Nephron (organoid): ENCODE measurements at regions not wholly inside any gene's neighbourhood (a gene's known extent, or its start where the extent isn't known, plus 50 kb on each side); places are given as distances from the start of the nearest gene placed in this dataset.

Experiments used
- H3K27ac Mint-ChIP-seq, 3 experiments: 2 replicates each; pipeline ENCODE4 v1.8.0; 2020; ENCODE audit warnings: mixed read lengths in 3 of 3, mild to moderate bottlenecking in 2 of 3, moderate library complexity in 1 of 3
- H3K27me3 Mint-ChIP-seq: 2 replicates; pipeline ENCODE4 v1.8.0; 2021; ENCODE audit warnings: low read depth, mild to moderate bottlenecking, moderate library complexity, mixed read lengths
- H3K36me3 Mint-ChIP-seq: 2 replicates; pipeline ENCODE4 v1.8.0; 2020; ENCODE audit warnings: low read depth, mixed read lengths
- H3K4me1 Mint-ChIP-seq: 2 replicates; pipeline ENCODE4 v1.8.0; 2020; ENCODE audit warnings: mixed read lengths
- H3K4me3 Mint-ChIP-seq, 3 experiments: 2 replicates each; pipeline ENCODE4 v1.8.0; 2020; ENCODE audit warnings: mild to moderate bottlenecking in 3 of 3, mixed read lengths in 3 of 3, moderate library complexity in 2 of 3
- H3K9me3 Mint-ChIP-seq: 2 replicates; pipeline ENCODE4 v1.8.0; 2020; ENCODE audit warnings: mixed read lengths
- CTCF ChIP-seq, 3 experiments: fragments of 200-600 bp; sonication (generic); IDR thresholded peaks; one replicate each; pipeline ENCODE4 v1.5.0; 2021; ENCODE audit warnings: antibody characterized with exemption in 3 of 3; ENCODE audit not compliant: unreplicated experiment in 3 of 3

- Mint-ChIP-seq H3K4me1 (no peaks in the 10 kb centered on the region), H3K27me3 (peaks cover 10% of the 10 kb centered on the region), H3K4me3 (no peak overlapping the region), H3K27ac (no peak overlapping the region), H3K9me3 (peaks cover 5% of the 10 kb centered on the region), H3K36me3 (no peaks in the 10 kb centered on the region)
- TF ChIP-seq CTCF (IDR thresholded peaks at IDR 0.05; ENCODE audit: unreplicated experiment in 3 of 3): no peak
Measured at GRCh38 chr19:28331596-28331995, 881.4 kb downstream of the UQCRFS1 start.

GRCh38 chr19:28330831-28331230 is 882.1 kb downstream of the UQCRFS1 start:
- TF ChIP-seq CTCF (IDR thresholded peaks at IDR 0.05; ENCODE audit: unreplicated experiment in 3 of 3): no peak
- H3K4me1 Mint-ChIP-seq: no peaks in the 10 kb centered on the region
- H3K27me3 Mint-ChIP-seq: peaks cover 14% of the 10 kb centered on the region
- no peak overlapping the region for H3K4me3 Mint-ChIP-seq
- peaks cover 5% of the 10 kb centered on the region for H3K9me3 Mint-ChIP-seq
- no peak overlapping the region for H3K27ac Mint-ChIP-seq
- H3K36me3 Mint-ChIP-seq: no peaks in the 10 kb centered on the region

GRCh38 chr19:28329429-28329828 is 883.5 kb downstream of the UQCRFS1 start:
- TF ChIP-seq CTCF (IDR thresholded peaks at IDR 0.05; ENCODE audit: unreplicated experiment in 3 of 3): no peak
- H3K4me1 Mint-ChIP-seq: peaks cover under 1% of the 10 kb centered on the region
- H3K4me3 Mint-ChIP-seq: no peak overlapping the region
- peaks cover 5% of the 10 kb centered on the region for H3K9me3 Mint-ChIP-seq
- no peak overlapping the region for H3K27ac Mint-ChIP-seq
- H3K36me3 Mint-ChIP-seq: no peaks in the 10 kb centered on the region
- H3K27me3 Mint-ChIP-seq: peaks cover 20% of the 10 kb centered on the region

GRCh38 chr19:28327905-28328304 is 885.0 kb downstream of the UQCRFS1 start:
- H3K27ac Mint-ChIP-seq: no peak overlapping the region
- TF ChIP-seq CTCF (IDR thresholded peaks at IDR 0.05; ENCODE audit: unreplicated experiment in 3 of 3): no peak
- H3K4me1 Mint-ChIP-seq: peaks cover 6% of the 10 kb centered on the region
- no peak overlapping the region for H3K4me3 Mint-ChIP-seq
- H3K27me3 Mint-ChIP-seq: peaks cover 24% of the 10 kb centered on the region
- H3K36me3 Mint-ChIP-seq: no peaks in the 10 kb centered on the region
- H3K9me3 Mint-ChIP-seq: peaks cover 5% of the 10 kb centered on the region

DNA sequence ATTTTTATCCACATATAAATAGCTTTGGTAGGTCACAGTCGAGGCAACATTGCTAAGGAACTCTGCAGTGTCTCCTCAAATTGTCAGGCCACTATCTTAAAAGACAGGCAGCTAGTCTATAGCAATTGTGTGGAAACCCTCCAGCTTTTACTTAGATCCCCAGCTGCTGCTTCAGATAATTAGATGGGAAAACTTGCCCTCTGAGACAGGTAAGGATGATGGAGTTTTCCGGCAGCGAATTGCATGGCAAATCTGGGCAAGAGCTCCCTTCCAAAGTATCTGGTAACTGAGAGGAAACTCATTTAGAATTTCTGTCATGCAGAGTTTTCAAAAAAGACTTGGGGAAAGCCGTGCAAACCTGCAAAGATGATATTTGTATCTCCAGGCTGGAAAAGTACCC is 886.2 kb downstream of the UQCRFS1 start:
- TF ChIP-seq CTCF (IDR thresholded peaks at IDR 0.05; ENCODE audit: unreplicated experiment in 3 of 3): no peak
- H3K27me3 Mint-ChIP-seq: peaks cover 18% of the 10 kb centered on the region
- H3K4me3 Mint-ChIP-seq: no peak overlapping the region
- no peaks in the 10 kb centered on the region for H3K36me3 Mint-ChIP-seq
- peaks cover 5% of the 10 kb centered on the region for H3K9me3 Mint-ChIP-seq
- peaks cover 18% of the 10 kb centered on the region for H3K4me1 Mint-ChIP-seq
- no peak overlapping the region for H3K27ac Mint-ChIP-seq

GRCh38 chr19:28324275-28325060 is 888.5 kb downstream of the UQCRFS1 start:
- H3K36me3 Mint-ChIP-seq: no peaks in the 10 kb centered on the region
- no peak overlapping the region for H3K4me3 Mint-ChIP-seq
- H3K9me3 Mint-ChIP-seq: peaks cover 5% of the 10 kb centered on the region
- H3K27ac Mint-ChIP-seq: peak overlapping the region in 2 of 3 experiments; percentile 28 to 29
- H3K4me1 Mint-ChIP-seq: peaks cover 22% of the 10 kb centered on the region
- peaks cover 18% of the 10 kb centered on the region for H3K27me3 Mint-ChIP-seq
- peak in 2 of 3 experiments; percentile 21 to 28 for TF ChIP-seq CTCF (IDR thresholded peaks at IDR 0.05; ENCODE audit: unreplicated experiment in 3 of 3)
